RWPE1 (cell line): ENCODE measurements at regions not wholly inside any gene's neighbourhood (a gene's known extent, or its start where the extent isn't known, plus 50 kb on each side); places are given as distances from the start of the nearest gene placed in this dataset.
"Not testable (repeated sequence)": the region's sequence is repeated elsewhere in the genome, so short reads cannot be mapped to it uniquely, and the experiment has no call there.

Experiments
- CTCF ChIA-PET: fragments of 350-600 bp; sonication (Branson Sonifier 250); formaldehyde crosslinking; extraction: SDS; loops from one replicate; lab custom pipeline; 2021; lab: Yijun Ruan, JAX
- POLR2A ChIA-PET: fragments of 400-600 bp; formaldehyde crosslinking; extraction: SDS; loops from one replicate; lab custom pipeline; 2020; ENCODE audit warnings: antibody characterized with exemption; ENCODE audit not compliant: low non-redundant PET; lab: Yijun Ruan, JAX
- DNase-seq: peaks from one replicate; pipeline ENCODE4 v3.0.0; 2012; ENCODE audit warnings: low spot score
- H3K27ac ChIP-seq: fragments of 450-650 bp; 2 replicates; pipeline ENCODE4 v1.5.1; 2017
- TF ChIP-seq, protein P1 (sequence below): fragments of 450-650 bp; conservative IDR thresholded peaks from 2 replicates; pipeline ENCODE4 v1.5.1; 2017; ENCODE audit warnings: low read depth, mild to moderate bottlenecking

DNA sequence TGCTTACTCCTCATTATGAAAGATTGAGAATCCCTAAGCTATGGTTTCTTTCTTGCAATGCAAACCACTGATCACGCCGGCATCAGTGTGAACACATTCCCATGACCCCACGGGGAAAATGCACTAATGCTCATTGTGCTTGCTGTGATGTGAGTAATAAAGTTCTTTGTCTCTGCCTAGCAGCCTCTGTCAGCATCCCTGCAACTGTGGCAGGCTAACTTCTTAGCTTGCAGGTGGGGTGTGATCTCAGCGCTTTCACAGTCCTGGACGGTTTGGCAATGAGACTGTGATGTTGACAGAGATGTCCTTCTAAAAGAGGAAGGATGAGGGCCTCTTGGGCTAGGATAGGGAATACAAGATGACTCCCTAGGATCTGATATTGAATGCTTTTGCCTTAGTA lies 1218.7 kb downstream of the EFNA5 start:
- TF ChIP-seq, protein P1, sequence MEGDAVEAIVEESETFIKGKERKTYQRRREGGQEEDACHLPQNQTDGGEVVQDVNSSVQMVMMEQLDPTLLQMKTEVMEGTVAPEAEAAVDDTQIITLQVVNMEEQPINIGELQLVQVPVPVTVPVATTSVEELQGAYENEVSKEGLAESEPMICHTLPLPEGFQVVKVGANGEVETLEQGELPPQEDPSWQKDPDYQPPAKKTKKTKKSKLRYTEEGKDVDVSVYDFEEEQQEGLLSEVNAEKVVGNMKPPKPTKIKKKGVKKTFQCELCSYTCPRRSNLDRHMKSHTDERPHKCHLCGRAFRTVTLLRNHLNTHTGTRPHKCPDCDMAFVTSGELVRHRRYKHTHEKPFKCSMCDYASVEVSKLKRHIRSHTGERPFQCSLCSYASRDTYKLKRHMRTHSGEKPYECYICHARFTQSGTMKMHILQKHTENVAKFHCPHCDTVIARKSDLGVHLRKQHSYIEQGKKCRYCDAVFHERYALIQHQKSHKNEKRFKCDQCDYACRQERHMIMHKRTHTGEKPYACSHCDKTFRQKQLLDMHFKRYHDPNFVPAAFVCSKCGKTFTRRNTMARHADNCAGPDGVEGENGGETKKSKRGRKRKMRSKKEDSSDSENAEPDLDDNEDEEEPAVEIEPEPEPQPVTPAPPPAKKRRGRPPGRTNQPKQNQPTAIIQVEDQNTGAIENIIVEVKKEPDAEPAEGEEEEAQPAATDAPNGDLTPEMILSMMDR, result no peak
- CTCF ChIA-PET, result no interaction called here
- H3K27ac ChIP-seq, result no peak overlapping the region
- POLR2A ChIA-PET, result no interaction called here
- no peak for DNase-seq

DNA sequence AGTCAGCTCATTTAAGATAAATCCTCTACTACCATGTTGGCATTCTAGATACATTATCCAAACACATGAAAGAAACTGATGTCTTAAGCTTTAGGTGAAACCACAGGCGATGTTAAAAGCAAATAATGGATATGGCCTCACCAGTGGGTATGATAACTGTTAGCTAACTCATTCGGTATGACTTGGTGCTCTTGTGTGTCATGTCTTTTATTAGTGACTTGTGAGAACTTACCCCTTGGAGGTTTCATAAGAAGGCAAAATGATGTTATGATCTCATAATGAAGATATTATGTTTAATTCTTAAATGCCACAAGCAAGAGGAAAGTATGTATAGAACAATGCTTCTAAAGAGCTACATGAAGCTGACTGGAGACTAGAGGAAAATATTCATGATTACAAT lies 1227.0 kb downstream of the EFNA5 start:
- TF ChIP-seq, protein P1, result no peak
- CTCF ChIA-PET, result interaction anchor here (0.6 kb wide), 1 partner anchor 588 kb away, joined by 5 read pairs; no protein-coding TSS in a partner anchor
- POLR2A ChIA-PET, result no interaction called here
- H3K27ac ChIP-seq, result no peak overlapping the region
- no peak for DNase-seq

DNA sequence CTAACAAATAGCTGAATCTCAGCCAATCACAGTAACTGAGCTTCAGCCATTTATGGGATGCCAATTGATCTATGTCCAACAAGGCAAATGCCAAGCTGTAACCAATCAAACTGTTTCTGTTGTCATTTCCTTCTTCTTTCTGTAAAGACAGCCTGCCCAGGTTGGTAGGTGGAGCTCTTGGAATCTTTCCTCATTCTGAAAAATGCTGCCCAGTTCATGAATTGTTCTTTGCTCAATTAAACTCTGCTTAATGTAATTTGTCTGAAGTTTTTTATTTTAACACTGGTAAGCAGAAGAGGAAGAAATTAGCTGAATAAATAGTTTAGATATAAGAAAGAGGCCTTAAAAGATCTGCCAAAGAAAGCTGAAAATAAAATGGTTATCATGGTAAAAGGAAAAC lies 1235.6 kb downstream of the EFNA5 start:
- no peak for DNase-seq
- ChIA-PET POLR2A (no interaction called here), CTCF (no interaction called here)
- TF ChIP-seq, protein P1, result no peak
- H3K27ac ChIP-seq, result no peak overlapping the region

DNA sequence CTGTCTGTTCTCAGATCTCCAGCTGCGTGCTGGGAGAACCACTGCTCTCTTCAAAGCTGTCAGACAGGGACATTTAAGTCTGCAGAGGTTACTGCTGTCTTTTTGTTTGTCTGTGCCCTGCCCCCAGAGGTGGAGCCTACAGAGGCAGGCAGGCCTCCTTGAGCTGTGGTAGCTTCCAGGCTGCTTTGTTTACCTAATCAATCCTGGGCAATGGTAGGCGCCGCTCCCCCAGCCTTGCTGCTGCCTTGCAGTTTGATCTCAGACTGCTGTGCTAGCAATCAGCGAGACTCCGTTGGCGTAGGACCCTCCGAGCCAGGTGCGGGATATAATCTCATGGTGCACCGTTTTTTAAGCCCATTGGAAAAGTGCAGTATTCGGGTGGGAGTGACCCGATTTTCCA lies 1240.0 kb downstream of the EFNA5 start:
- CTCF ChIA-PET, POLR2A ChIA-PET, H3K27ac ChIP-seq, DNase-seq: not testable (repeated sequence)

DNA sequence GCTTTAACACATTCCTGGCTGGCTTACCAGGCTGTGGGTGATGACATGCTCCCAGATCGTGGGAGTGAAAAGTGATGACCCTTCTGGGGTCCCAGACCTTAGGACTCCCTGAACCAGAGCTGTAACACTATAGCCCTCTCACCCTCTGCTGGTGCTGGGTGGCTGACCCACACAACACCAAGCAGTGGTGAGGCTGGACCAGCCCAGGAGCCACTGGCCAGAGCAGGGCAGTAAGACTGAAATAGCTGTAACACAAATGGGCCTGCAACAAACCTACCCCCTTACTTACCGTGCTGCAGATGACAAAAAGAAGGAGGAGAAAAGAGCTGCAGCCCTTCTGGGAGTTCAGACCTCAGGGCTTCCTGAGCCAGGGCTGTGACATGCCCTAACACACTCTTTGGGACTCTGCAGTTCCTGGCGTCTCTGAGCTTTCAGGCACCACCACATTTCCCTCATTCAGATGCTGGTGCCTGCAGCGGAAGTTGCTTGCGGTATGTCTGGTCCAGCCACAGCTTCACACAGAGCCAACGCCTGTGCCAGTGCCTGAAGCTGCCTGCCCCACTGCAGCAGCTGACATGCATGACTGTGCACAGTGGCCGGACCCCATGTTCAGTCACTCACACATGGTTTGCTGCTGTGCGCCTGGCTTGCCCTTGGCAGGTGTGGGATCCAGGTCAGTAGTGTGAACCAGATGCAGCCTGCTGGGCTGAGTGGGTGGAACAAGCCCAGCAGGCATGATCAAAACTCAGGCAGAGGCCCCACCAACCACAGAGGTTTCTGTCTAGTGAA lies 1247.4 kb downstream of the EFNA5 start:
- no peak for DNase-seq
- TF ChIP-seq, protein P1, result no peak
- ChIA-PET POLR2A (no interaction called here), CTCF (interaction anchor here (0.6 kb wide), 1 partner anchor 11 kb away, joined by 3 read pairs; no protein-coding TSS in a partner anchor)
- H3K27ac ChIP-seq, result no peak overlapping the region

DNA sequence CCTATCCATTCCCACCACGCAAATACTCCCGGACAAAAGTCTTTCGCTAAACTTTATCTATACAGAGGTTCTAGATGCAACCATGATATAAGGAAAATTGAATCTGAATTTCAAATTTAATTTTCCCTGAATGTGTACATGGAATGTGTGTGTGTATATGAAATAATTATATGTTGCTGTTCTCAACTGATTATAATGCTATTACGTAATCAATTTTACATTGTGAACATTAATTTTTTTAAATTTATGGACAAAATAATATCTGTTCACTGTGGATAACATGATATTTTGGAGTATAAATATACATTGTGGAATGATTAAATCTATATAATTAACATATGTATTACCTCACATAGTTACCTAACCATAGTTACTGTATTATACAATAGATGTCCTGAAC lies 1250.6 kb downstream of the EFNA5 start:
- ChIA-PET POLR2A (no interaction called here), CTCF (no interaction called here)
- TF ChIP-seq, protein P1, result no peak
- DNase-seq, result no peak
- H3K27ac ChIP-seq, result no peak overlapping the region

DNA sequence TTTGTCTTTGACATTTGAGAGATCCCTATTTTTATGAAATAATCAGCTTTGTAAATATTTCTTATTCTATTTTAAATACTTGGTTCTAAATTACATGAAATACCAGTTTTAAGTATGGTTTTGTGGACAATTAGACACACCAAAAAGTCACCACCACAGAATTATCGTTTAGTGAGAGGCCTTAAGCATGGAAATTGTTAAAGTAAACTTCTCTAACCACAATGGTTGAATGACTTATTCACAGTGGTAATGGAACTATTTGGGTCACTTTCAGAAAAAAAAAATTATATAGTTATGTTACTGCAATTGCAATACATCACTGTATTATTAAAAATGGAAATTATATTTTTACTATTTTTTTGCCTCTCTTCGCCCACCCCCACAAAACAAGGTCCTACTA lies 1252.5 kb downstream of the EFNA5 start:
- H3K27ac ChIP-seq, result no peak overlapping the region
- CTCF ChIA-PET, result no interaction called here
- POLR2A ChIA-PET, result no interaction called here
- TF ChIP-seq, protein P1, result no peak
- DNase-seq, result no peak
